ENCODE measurements at regions not wholly inside any gene's neighbourhood (a gene's known extent, or its start where the extent isn't known, plus 50 kb on each side); places are given as distances from the start of the nearest gene placed in this dataset.
A peak's percentile ranks its signal among the peaks of the same experiment; 100 is the strongest.

GRCh38 chr5:167578977-167579692 lies 712.3 kb upstream of the WWC1 start:
- DNase-seq (ENCODE audit: low read depth): peak; percentile 21

- DNase-seq (ENCODE audit: low read depth): no peak
Observed at GRCh38 chr5:167579693-167580055, 711.8 kb upstream of the WWC1 start.

- DNase-seq (ENCODE audit: low read depth): no peak
Observed at GRCh38 chr5:167580608-167581007, 710.8 kb upstream of the WWC1 start.

- DNase-seq (ENCODE audit: low read depth): no peak
Observed at GRCh38 chr5:167582283-167582682, 709.2 kb upstream of the WWC1 start.

GRCh38 chr5:167582886-167583285 lies 708.6 kb upstream of the WWC1 start:
- no peak for DNase-seq (ENCODE audit: low read depth)

- no peak for DNase-seq (ENCODE audit: low read depth)
Observed at GRCh38 chr5:167585184-167585583, 706.3 kb upstream of the WWC1 start.

GRCh38 chr5:167587772-167588437 lies 703.5 kb upstream of the WWC1 start:
- peak; percentile 56 for DNase-seq (ENCODE audit: low read depth)

GRCh38 chr5:167592114-167592513 lies 699.3 kb upstream of the WWC1 start:
- DNase-seq (ENCODE audit: low read depth): no peak

- DNase-seq (ENCODE audit: low read depth): no peak
Observed at GRCh38 chr5:167593329-167594060, 698.0 kb upstream of the WWC1 start.

GRCh38 chr5:167594061-167594435 lies 697.4 kb upstream of the WWC1 start:
- DNase-seq (ENCODE audit: low read depth): no peak

GRCh38 chr5:167594750-167595149 lies 696.7 kb upstream of the WWC1 start:
- no peak for DNase-seq (ENCODE audit: low read depth)

GRCh38 chr5:167595196-167595595 lies 696.2 kb upstream of the WWC1 start:
- DNase-seq (ENCODE audit: low read depth): no peak

- no peak for DNase-seq (ENCODE audit: low read depth)
Observed at GRCh38 chr5:167598166-167598565, 693.3 kb upstream of the WWC1 start.

- no peak for DNase-seq (ENCODE audit: low read depth)
Observed at GRCh38 chr5:167602067-167602466, 689.4 kb upstream of the WWC1 start.

- DNase-seq (ENCODE audit: low read depth): no peak
Observed at GRCh38 chr5:167603135-167603534, 688.3 kb upstream of the WWC1 start.

GRCh38 chr5:167608390-167609272 lies 682.8 kb upstream of the WWC1 start:
- no peak for DNase-seq (ENCODE audit: low read depth)

- no peak for DNase-seq (ENCODE audit: low read depth)
Observed at GRCh38 chr5:167614294-167615021, 677.0 kb upstream of the WWC1 start.

GRCh38 chr5:167616043-167616890 lies 675.2 kb upstream of the WWC1 start:
- DNase-seq (ENCODE audit: low read depth): no peak

GRCh38 chr5:167623354-167623753 lies 668.1 kb upstream of the WWC1 start:
- DNase-seq (ENCODE audit: low read depth): no peak

- no peak for DNase-seq (ENCODE audit: low read depth)
Observed at GRCh38 chr5:167624053-167624452, 667.4 kb upstream of the WWC1 start.
